ENCODE measurements at regions not wholly inside any gene's neighbourhood (a gene's known extent, or its start where the extent isn't known, plus 50 kb on each side); places are given as distances from the start of the nearest gene placed in this dataset.

GRCh38 chr10:2263561-2263960, 526.2 kb upstream of the ADARB2 start:
- H4K8ac ChIP-seq (ENCODE audit: low read depth in 2 of 2, low read length in 2 of 2), result no peak overlapping the region
- no peak overlapping the region for H4K5ac ChIP-seq (ENCODE audit: low read depth, low read length)
- no peaks in the 10 kb centered on the region for H3K79me1 ChIP-seq (ENCODE audit: low read depth in 1 of 2, low read length in 2 of 2)
- BruUV-seq (replicated peaks), result no TSS peak
- no peak overlapping the region for H3K27ac ChIP-seq (ENCODE audit: insufficient read depth, low read length)
- H3K9me3 ChIP-seq (ENCODE audit: control insufficient read depth, insufficient read depth, low read length), result peaks cover 14% of the 10 kb centered on the region
- no peak overlapping the region for H2BK20ac ChIP-seq (ENCODE audit: low read depth, low read length)
- in situ Hi-C loops (cut with MboI; ENCODE audit: low sequenced_read_pairs) (no loop called here), intact Hi-C loops (cut with micrococcal nuclease) (no loop called here), dilution Hi-C loops (cut with HindIII; ENCODE audit: low sequenced_read_pairs, unreplicated experiment) (no loop called here)
- H3K14ac ChIP-seq (replicated peaks; ENCODE audit: low read depth, low read length), result no peak overlapping the region
- no peak overlapping the region for H2BK15ac ChIP-seq (ENCODE audit: low read depth, low read length)
- ChIA-PET POLR2A (ENCODE audit: unreplicated experiment) (no interaction called here), CTCF (no interaction called here)
- H3K4me2 ChIP-seq (ENCODE audit: low read depth, low read length), result no peak overlapping the region
- no peaks in the 10 kb centered on the region for H4K20me1 ChIP-seq (ENCODE audit: insufficient read depth, low read length)
- no peak for DNase-seq
- H3K9me1 ChIP-seq (ENCODE audit: insufficient read depth, low read length), result no peaks in the 10 kb centered on the region
- no peak overlapping the region for H3K56ac ChIP-seq (ENCODE audit: extremely low read depth, insufficient read depth, low read length)
- no peak overlapping the region for H3K4ac ChIP-seq (ENCODE audit: low read depth, low read length)
- no peak overlapping the region for H3K23ac ChIP-seq (ENCODE audit: low read depth, low read length)
- H2AK9ac ChIP-seq (replicated peaks; ENCODE audit: low read depth, low read length, poor library complexity), result no peak overlapping the region
- no peak overlapping the region for H2BK120ac ChIP-seq (ENCODE audit: low read depth, low read length)
- no peak for TF ChIP-seq NFE2L2 (IDR thresholded peaks at IDR 0.05; ENCODE audit: low read depth, low read length)
- no peak for TF ChIP-seq USF2 (IDR thresholded peaks at IDR 0.05; ENCODE audit: low read depth, low read length)
- no peak overlapping the region for H4K91ac ChIP-seq (ENCODE audit: insufficient read depth, low read depth, low read length)
- ATAC-seq (ENCODE audit: low read depth), result no peak
- no peak overlapping the region for H2AK5ac ChIP-seq (ENCODE audit: low read depth, low read length)
- no peak overlapping the region for H3K4me3 ChIP-seq (ENCODE audit: insufficient read depth, low read depth, low read length)
- H3K27me3 ChIP-seq (ENCODE audit: control insufficient read depth, insufficient read depth, low read length), result no peaks in the 10 kb centered on the region
- H3K36me3 ChIP-seq (ENCODE audit: control insufficient read depth, insufficient read depth, low read length), result no peaks in the 10 kb centered on the region
- H2BK5ac ChIP-seq (ENCODE audit: low read depth, low read length, poor library complexity, severe bottlenecking), result no peak overlapping the region
- no peaks in the 10 kb centered on the region for H3K4me1 ChIP-seq (ENCODE audit: control insufficient read depth, insufficient read depth, low read length)
- H2AFZ ChIP-seq (replicated peaks; ENCODE audit: low read length, poor library complexity), result no peak overlapping the region
- no peak overlapping the region for H3K9ac ChIP-seq (ENCODE audit: low read depth, low read length)
- H3K18ac ChIP-seq (ENCODE audit: low read depth, low read length), result no peak overlapping the region
